ENCODE measurements at regions not wholly inside any gene's neighbourhood (a gene's known extent, or its start where the extent isn't known, plus 50 kb on each side); places are given as distances from the start of the nearest gene placed in this dataset.

DNA sequence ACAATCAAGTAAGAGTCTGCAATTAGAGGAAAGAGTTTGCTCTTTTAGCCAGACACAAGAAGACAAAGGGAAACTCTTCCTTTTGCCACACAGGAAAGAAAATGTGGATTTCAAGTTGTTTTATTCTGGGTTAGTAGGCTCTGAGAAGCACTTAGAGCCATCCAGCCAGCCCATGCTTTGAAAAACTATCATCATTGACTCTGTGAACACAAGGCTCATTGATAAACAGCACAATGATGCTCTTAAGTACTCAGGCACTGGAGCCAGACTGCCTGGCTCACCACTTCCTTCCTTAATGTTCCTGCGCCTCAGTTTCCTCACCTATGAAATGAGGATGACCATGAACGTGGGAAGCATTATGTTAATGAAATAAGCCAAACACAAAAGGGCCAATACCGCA lies 150.2 kb upstream of the EEA1 start:
- H3K27ac ChIP-seq (ENCODE audit: low read depth in 2 of 2, low read length in 1 of 2) = no peak overlapping the region
- CTCF ChIA-PET = interaction anchor here (0.9 kb wide), 1 partner anchor 92 kb away, joined by 3 read pairs; no protein-coding TSS in a partner anchor
- no peaks in the 10 kb centered on the region for H4K20me1 ChIP-seq (ENCODE audit: insufficient read depth)
- no peak for TF ChIP-seq RXRA (IDR thresholded peaks at IDR 0.05; ENCODE audit: borderline replicate concordance, low read depth)
- TF ChIP-seq, protein P1, sequence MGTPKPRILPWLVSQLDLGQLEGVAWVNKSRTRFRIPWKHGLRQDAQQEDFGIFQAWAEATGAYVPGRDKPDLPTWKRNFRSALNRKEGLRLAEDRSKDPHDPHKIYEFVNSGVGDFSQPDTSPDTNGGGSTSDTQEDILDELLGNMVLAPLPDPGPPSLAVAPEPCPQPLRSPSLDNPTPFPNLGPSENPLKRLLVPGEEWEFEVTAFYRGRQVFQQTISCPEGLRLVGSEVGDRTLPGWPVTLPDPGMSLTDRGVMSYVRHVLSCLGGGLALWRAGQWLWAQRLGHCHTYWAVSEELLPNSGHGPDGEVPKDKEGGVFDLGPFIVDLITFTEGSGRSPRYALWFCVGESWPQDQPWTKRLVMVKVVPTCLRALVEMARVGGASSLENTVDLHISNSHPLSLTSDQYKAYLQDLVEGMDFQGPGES (IDR thresholded peaks at IDR 0.05; ENCODE audit: low read depth, low read length) = no peak
- no peak for TF ChIP-seq NRF1 (IDR thresholded peaks at IDR 0.05; ENCODE audit: low read depth, low read length)
- TF ChIP-seq EP300 (IDR thresholded peaks at IDR 0.05; ENCODE audit: borderline replicate concordance in 1 of 2, low read depth in 1 of 2, low read length in 1 of 2) = no peak
- no peak for TF ChIP-seq ELF1 (IDR thresholded peaks at IDR 0.05)
- no peak for TF ChIP-seq FOSL2 (IDR thresholded peaks at IDR 0.05; ENCODE audit: borderline replicate concordance, low read depth)
- no peak for TF ChIP-seq FOXJ3 (CRISPR knock-in tag; IDR thresholded peaks at IDR 0.05)
- TF ChIP-seq GATA2 (CRISPR knock-in tag; IDR thresholded peaks at IDR 0.05) = no peak
- TF ChIP-seq NFIC (IDR thresholded peaks at IDR 0.05; ENCODE audit: borderline replicate concordance) = no peak
- TF ChIP-seq CHD2 (IDR thresholded peaks at IDR 0.05; ENCODE audit: low read length, partially characterized antibody) = no peak
- TF ChIP-seq, protein P2, sequence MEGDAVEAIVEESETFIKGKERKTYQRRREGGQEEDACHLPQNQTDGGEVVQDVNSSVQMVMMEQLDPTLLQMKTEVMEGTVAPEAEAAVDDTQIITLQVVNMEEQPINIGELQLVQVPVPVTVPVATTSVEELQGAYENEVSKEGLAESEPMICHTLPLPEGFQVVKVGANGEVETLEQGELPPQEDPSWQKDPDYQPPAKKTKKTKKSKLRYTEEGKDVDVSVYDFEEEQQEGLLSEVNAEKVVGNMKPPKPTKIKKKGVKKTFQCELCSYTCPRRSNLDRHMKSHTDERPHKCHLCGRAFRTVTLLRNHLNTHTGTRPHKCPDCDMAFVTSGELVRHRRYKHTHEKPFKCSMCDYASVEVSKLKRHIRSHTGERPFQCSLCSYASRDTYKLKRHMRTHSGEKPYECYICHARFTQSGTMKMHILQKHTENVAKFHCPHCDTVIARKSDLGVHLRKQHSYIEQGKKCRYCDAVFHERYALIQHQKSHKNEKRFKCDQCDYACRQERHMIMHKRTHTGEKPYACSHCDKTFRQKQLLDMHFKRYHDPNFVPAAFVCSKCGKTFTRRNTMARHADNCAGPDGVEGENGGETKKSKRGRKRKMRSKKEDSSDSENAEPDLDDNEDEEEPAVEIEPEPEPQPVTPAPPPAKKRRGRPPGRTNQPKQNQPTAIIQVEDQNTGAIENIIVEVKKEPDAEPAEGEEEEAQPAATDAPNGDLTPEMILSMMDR (IDR thresholded peaks at IDR 0.05) = no peak
- H3K4me1 ChIP-seq (ENCODE audit: control insufficient read depth in 1 of 2, insufficient read depth in 2 of 2, low read depth in 1 of 2, low read length in 1 of 2) = peaks cover 0 to 10% of the 10 kb centered on the region in 2 experiments; a peak in 1 of 4 replicates
- H3K9me2 ChIP-seq = no peaks in the 10 kb centered on the region
- no peak overlapping the region for H3K4me3 ChIP-seq (ENCODE audit: low read depth in 2 of 2, low read length in 1 of 2)
- DNase-seq = no peak
- no peaks in the 10 kb centered on the region for H3K36me3 ChIP-seq (replicated peaks in 1 of 2; ENCODE audit: control insufficient read depth in 1 of 2, insufficient read depth in 2 of 2, low read length in 1 of 2)
- POLR2A ChIA-PET = no interaction called here
- no peaks in the 10 kb centered on the region for H3K27me3 ChIP-seq (ENCODE audit: insufficient read depth)
- no peak overlapping the region for H2AFZ ChIP-seq (ENCODE audit: low read depth)
- no peaks in the 10 kb centered on the region for H3F3A ChIP-seq (replicated peaks; ENCODE audit: insufficient read depth)
- H3K9ac ChIP-seq = no peak overlapping the region
- no peaks in the 10 kb centered on the region for H3K9me3 ChIP-seq
- no peak overlapping the region for H3K4me2 ChIP-seq
- WGBS (ENCODE audit: low lambda C conversion rate) = 83% methylated on average over 3 of the region's 3 CpGs
- no peaks in the 10 kb centered on the region for H3K79me2 ChIP-seq (ENCODE audit: insufficient read depth)

DNA sequence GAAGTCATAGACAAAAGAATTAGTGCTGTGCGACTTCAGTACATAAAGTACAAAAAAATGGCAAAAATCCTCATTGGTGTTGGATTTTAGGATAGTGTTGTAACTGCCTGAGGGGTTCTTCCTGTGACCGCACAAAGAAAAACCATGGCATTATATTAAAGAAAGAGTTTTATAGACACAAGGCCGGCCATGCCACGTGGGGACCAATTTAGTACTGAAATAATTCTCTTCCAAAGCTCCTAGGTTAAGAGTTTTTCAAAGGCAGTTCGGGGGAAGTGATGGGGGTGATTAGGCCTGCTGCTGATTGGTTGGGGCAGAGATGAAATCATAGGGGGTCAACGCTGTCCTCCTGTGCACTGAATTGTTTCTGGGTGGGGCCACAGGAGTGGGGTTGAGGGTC lies 150.9 kb upstream of the EEA1 start:
- H3K4me3 ChIP-seq (ENCODE audit: low read depth in 2 of 2, low read length in 1 of 2) = no peak overlapping the region
- POLR2A ChIA-PET = no interaction called here
- peaks cover 0 to 10% of the 10 kb centered on the region in 2 experiments; a peak in 1 of 4 replicates for H3K4me1 ChIP-seq (ENCODE audit: control insufficient read depth in 1 of 2, insufficient read depth in 2 of 2, low read depth in 1 of 2, low read length in 1 of 2)
- H2AFZ ChIP-seq (ENCODE audit: low read depth) = no peak overlapping the region
- DNase-seq = no peak
- no peaks in the 10 kb centered on the region for H4K20me1 ChIP-seq (ENCODE audit: insufficient read depth)
- H3F3A ChIP-seq (replicated peaks; ENCODE audit: insufficient read depth) = peaks cover under 1% of the 10 kb centered on the region
- CTCF ChIA-PET = no interaction called here
- 77% methylated on average over 6 of the region's 6 CpGs for WGBS (ENCODE audit: low lambda C conversion rate)
- no peaks in the 10 kb centered on the region for H3K9me3 ChIP-seq
- no peaks in the 10 kb centered on the region for H3K27me3 ChIP-seq (ENCODE audit: insufficient read depth)
- H3K79me2 ChIP-seq (ENCODE audit: insufficient read depth) = no peaks in the 10 kb centered on the region
- H3K27ac ChIP-seq (ENCODE audit: low read depth in 2 of 2, low read length in 1 of 2) = no peak overlapping the region
- H3K4me2 ChIP-seq = no peak overlapping the region
- no peak overlapping the region for H3K9ac ChIP-seq
- H3K36me3 ChIP-seq (replicated peaks in 1 of 2; ENCODE audit: control insufficient read depth in 1 of 2, insufficient read depth in 2 of 2, low read length in 1 of 2) = no peaks in the 10 kb centered on the region
- no peaks in the 10 kb centered on the region for H3K9me2 ChIP-seq
- TF ChIP-seq TAF1 (IDR thresholded peaks at IDR 0.05; ENCODE audit: borderline replicate concordance, low read depth, low read length) (no peak), GABPA (IDR thresholded peaks at IDR 0.05; ENCODE audit: low read depth) (no peak), RAD21 (IDR thresholded peaks at IDR 0.05; ENCODE audit: low read length) (no peak), RFX5 (IDR thresholded peaks at IDR 0.05; ENCODE audit: low read length) (no peak), GATA2 (CRISPR knock-in tag; IDR thresholded peaks at IDR 0.05) (no peak), YY1 (IDR thresholded peaks at IDR 0.05; ENCODE audit: low read depth) (no peak), NRF1 (IDR thresholded peaks at IDR 0.05; ENCODE audit: low read depth, low read length) (no peak), FOXJ3 (CRISPR knock-in tag; IDR thresholded peaks at IDR 0.05) (no peak), CHD2 (IDR thresholded peaks at IDR 0.05; ENCODE audit: low read length, partially characterized antibody) (no peak), RXRA (IDR thresholded peaks at IDR 0.05; ENCODE audit: borderline replicate concordance, low read depth) (no peak), TEAD4 (IDR thresholded peaks at IDR 0.05; ENCODE audit: borderline replicate concordance, insufficient read depth) (no peak), MEF2A (IDR thresholded peaks at IDR 0.05; ENCODE audit: borderline replicate concordance, low read depth) (no peak), FOXM1 (IDR thresholded peaks at IDR 0.05; ENCODE audit: low read depth) (no peak)
- TF ChIP-seq, protein P3, sequence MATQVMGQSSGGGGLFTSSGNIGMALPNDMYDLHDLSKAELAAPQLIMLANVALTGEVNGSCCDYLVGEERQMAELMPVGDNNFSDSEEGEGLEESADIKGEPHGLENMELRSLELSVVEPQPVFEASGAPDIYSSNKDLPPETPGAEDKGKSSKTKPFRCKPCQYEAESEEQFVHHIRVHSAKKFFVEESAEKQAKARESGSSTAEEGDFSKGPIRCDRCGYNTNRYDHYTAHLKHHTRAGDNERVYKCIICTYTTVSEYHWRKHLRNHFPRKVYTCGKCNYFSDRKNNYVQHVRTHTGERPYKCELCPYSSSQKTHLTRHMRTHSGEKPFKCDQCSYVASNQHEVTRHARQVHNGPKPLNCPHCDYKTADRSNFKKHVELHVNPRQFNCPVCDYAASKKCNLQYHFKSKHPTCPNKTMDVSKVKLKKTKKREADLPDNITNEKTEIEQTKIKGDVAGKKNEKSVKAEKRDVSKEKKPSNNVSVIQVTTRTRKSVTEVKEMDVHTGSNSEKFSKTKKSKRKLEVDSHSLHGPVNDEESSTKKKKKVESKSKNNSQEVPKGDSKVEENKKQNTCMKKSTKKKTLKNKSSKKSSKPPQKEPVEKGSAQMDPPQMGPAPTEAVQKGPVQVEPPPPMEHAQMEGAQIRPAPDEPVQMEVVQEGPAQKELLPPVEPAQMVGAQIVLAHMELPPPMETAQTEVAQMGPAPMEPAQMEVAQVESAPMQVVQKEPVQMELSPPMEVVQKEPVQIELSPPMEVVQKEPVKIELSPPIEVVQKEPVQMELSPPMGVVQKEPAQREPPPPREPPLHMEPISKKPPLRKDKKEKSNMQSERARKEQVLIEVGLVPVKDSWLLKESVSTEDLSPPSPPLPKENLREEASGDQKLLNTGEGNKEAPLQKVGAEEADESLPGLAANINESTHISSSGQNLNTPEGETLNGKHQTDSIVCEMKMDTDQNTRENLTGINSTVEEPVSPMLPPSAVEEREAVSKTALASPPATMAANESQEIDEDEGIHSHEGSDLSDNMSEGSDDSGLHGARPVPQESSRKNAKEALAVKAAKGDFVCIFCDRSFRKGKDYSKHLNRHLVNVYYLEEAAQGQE (IDR thresholded peaks at IDR 0.05; ENCODE audit: low read depth, low read length) = no peak
- TF ChIP-seq, protein P4, sequence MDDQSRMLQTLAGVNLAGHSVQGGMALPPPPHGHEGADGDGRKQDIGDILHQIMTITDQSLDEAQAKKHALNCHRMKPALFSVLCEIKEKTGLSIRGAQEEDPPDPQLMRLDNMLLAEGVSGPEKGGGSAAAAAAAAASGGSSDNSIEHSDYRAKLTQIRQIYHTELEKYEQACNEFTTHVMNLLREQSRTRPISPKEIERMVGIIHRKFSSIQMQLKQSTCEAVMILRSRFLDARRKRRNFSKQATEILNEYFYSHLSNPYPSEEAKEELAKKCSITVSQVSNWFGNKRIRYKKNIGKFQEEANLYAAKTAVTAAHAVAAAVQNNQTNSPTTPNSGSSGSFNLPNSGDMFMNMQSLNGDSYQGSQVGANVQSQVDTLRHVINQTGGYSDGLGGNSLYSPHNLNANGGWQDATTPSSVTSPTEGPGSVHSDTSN (IDR thresholded peaks at IDR 0.05) = no peak
- TF ChIP-seq, protein P5, sequence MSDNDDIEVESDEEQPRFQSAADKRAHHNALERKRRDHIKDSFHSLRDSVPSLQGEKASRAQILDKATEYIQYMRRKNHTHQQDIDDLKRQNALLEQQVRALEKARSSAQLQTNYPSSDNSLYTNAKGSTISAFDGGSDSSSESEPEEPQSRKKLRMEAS (IDR thresholded peaks at IDR 0.05; ENCODE audit: low read depth) = no peak

Data from SK-N-SH (cell line).